GM21723 (cell line): ENCODE measurements at regions not wholly inside any gene's neighbourhood (a gene's known extent, or its start where the extent isn't known, plus 50 kb on each side); places are given as distances from the start of the nearest gene placed in this dataset.

Source experiments
- ATAC-seq: cut with Tn5 transposase; IDR thresholded peaks from one replicate; pipeline ENCODE4 v1.9.1; 2021; ENCODE audit warnings: mild to moderate bottlenecking, moderate library complexity; ENCODE audit not compliant: unreplicated experiment

- ATAC-seq, result no peak
These were observed 313.6 kb upstream of the LMCD1 start for GRCh38 chr3:8187996-8188395.

GRCh38 chr3:8189051-8189450, 312.6 kb upstream of the LMCD1 start:
- no peak for ATAC-seq

GRCh38 chr3:8191406-8191805, 310.2 kb upstream of the LMCD1 start:
- ATAC-seq, result no peak

GRCh38 chr3:8197384-8197783, 304.2 kb upstream of the LMCD1 start:
- ATAC-seq, result no peak

GRCh38 chr3:8198605-8199004, 303.0 kb upstream of the LMCD1 start:
- no peak for ATAC-seq

- ATAC-seq, result no peak
These were observed 300.6 kb upstream of the LMCD1 start for GRCh38 chr3:8200996-8201395.

- ATAC-seq, result no peak
These were observed 299.7 kb upstream of the LMCD1 start for GRCh38 chr3:8201886-8202285.

GRCh38 chr3:8204331-8204730, 297.3 kb upstream of the LMCD1 start:
- ATAC-seq, result no peak

- no peak for ATAC-seq
These were observed 296.6 kb upstream of the LMCD1 start for GRCh38 chr3:8204853-8205650.

GRCh38 chr3:8205881-8206280, 295.7 kb upstream of the LMCD1 start:
- no peak for ATAC-seq

- no peak for ATAC-seq
These were observed 294.5 kb upstream of the LMCD1 start for GRCh38 chr3:8206971-8207617.

GRCh38 chr3:8210882-8211341, 290.7 kb upstream of the LMCD1 start:
- ATAC-seq, result no peak

GRCh38 chr3:8212794-8213193, 288.8 kb upstream of the LMCD1 start:
- no peak for ATAC-seq

GRCh38 chr3:8213286-8213685, 288.3 kb upstream of the LMCD1 start:
- ATAC-seq, result no peak

GRCh38 chr3:8215821-8216220, 285.8 kb upstream of the LMCD1 start:
- no peak for ATAC-seq

GRCh38 chr3:8218353-8218940, 283.2 kb upstream of the LMCD1 start:
- ATAC-seq, result no peak

GRCh38 chr3:8220291-8220690, 281.3 kb upstream of the LMCD1 start:
- ATAC-seq, result no peak

GRCh38 chr3:8223766-8224165, 277.9 kb upstream of the LMCD1 start:
- ATAC-seq, result no peak

GRCh38 chr3:8224941-8225340, 276.7 kb upstream of the LMCD1 start:
- no peak for ATAC-seq

- no peak for ATAC-seq
These were observed 267.7 kb upstream of the LMCD1 start for GRCh38 chr3:8233938-8234337.

GRCh38 chr3:8236264-8236663, 265.4 kb upstream of the LMCD1 start:
- no peak for ATAC-seq

GRCh38 chr3:8237893-8238292, 263.7 kb upstream of the LMCD1 start:
- no peak for ATAC-seq
